Lung (tissue), 11 donors: ENCODE measurements at regions not wholly inside any gene's neighbourhood (a gene's known extent, or its start where the extent isn't known, plus 50 kb on each side); places are given as distances from the start of the nearest gene placed in this dataset.

Experiments
- ATAC-seq: fragments of 200-7000 bp; cut with Tn5 transposase; one replicate; pipeline ENCODE4 v1.9.1; 2020; ENCODE audit warnings: moderate number of reproducible peaks; ENCODE audit not compliant: insufficient read depth, low FRiP score
- DNase-seq, 3 donors: peaks; one replicate each; pipeline ENCODE4 v3.0.0-alpha.2; 2013 to 2017
- H3K27ac ChIP-seq, 2 donors: one replicate each; pipeline ENCODE4 v1.5.1; 2013; ENCODE audit warnings: mild to moderate bottlenecking in 2 of 2, moderate library complexity in 2 of 2, control low read depth in 1 of 2, inconsistent platforms in 1 of 2, low read depth in 1 of 2, low read length in 1 of 2
- H3K27me3 ChIP-seq, 3 donors: one replicate each; pipeline ENCODE4 v1.5.1; 2013; ENCODE audit warnings: low read length in 2 of 3; ENCODE audit not compliant: control insufficient read depth in 3 of 3, insufficient read depth in 3 of 3
- H3K36me3 ChIP-seq, 4 donors: one replicate each; pipeline ENCODE4 v1.5.1; 2013; ENCODE audit warnings: low read length in 4 of 4, mild to moderate bottlenecking in 1 of 4, moderate library complexity in 1 of 4; ENCODE audit not compliant: control insufficient read depth in 4 of 4, insufficient read depth in 4 of 4
- H3K4me1 ChIP-seq, 5 donors: one replicate each; pipeline ENCODE4 v1.5.1; 2013; ENCODE audit warnings: low read length in 5 of 5, mild to moderate bottlenecking in 2 of 5, moderate library complexity in 1 of 5; ENCODE audit not compliant: control insufficient read depth in 5 of 5, insufficient read depth in 5 of 5
- H3K4me3 ChIP-seq: one replicate; pipeline ENCODE4 v1.5.1; 2013; ENCODE audit warnings: mild to moderate bottlenecking, control low read depth, moderate library complexity
- H3K9ac ChIP-seq, 2 donors: one replicate each; pipeline ENCODE4 v1.5.1; 2013; ENCODE audit warnings: low read length in 2 of 2, control low read depth in 1 of 2; ENCODE audit not compliant: insufficient read depth in 1 of 2
- H3K9me3 ChIP-seq, 4 donors: one replicate each; pipeline ENCODE4 v1.5.1; 2013; ENCODE audit warnings: low read length in 3 of 4, mild to moderate bottlenecking in 1 of 4, moderate library complexity in 1 of 4; ENCODE audit not compliant: control insufficient read depth in 4 of 4, insufficient read depth in 3 of 4
- WGBS, 2 donors: extraction: QIAGEN DNeasy Blood & Tissue Kit; methylation state at CpG; one replicate each; pipeline ENCODE4 v1.1.7; 2013; 5-methylcytosine and 5-hydroxymethylcytosine counted together
- TF ChIP-seq, protein P1 (sequence below): IDR thresholded peaks from 2 replicates; pipeline ENCODE4 v1.5.1; 2012; ENCODE audit warnings: mild to moderate bottlenecking; ENCODE audit errors: control extremely low read depth, extremely low read depth
- donor health status: control.
- donor health status: control.
- donor health status: Bipolar disorder and iron deficiency.
- donor health status: healthy.
- donor health status: DM: yes; HTN: yes; CAD: no.

DNA sequence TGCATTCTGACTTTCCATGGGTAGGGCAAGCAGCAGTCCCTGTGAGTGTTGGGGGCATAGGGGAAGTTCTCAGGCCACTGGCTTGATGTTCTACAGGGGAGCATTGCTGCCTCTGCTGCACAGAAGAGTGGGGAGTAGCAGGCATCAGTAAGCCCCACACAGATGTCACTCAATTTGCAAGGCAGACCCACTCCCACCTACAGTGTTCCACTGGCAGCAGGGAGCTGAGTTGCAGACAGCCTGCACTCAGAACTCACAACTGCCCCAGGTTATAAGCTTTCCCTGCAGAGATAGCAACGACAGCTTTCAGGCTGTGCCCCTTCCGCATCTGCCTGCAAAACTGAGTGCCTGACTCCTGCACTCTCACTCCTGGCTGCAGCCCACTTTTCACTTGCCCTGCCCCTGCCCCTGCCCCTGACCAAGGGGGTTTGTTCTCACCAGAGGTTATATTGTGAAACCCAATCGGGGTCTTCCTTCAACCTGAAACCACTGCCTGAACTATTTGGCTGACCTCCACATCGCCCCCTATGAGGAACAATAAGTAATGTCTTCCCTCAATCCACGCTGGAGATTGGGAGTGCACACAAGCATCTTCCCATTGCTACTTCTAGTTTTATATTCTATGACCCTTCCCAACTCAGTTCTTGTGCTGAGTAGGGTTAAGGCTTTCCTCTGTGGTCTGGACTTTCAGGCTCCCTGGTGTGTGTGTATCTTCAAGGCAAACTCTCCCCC, 227.4 kb upstream of the CXorf51B start:
- TF ChIP-seq, protein P1, sequence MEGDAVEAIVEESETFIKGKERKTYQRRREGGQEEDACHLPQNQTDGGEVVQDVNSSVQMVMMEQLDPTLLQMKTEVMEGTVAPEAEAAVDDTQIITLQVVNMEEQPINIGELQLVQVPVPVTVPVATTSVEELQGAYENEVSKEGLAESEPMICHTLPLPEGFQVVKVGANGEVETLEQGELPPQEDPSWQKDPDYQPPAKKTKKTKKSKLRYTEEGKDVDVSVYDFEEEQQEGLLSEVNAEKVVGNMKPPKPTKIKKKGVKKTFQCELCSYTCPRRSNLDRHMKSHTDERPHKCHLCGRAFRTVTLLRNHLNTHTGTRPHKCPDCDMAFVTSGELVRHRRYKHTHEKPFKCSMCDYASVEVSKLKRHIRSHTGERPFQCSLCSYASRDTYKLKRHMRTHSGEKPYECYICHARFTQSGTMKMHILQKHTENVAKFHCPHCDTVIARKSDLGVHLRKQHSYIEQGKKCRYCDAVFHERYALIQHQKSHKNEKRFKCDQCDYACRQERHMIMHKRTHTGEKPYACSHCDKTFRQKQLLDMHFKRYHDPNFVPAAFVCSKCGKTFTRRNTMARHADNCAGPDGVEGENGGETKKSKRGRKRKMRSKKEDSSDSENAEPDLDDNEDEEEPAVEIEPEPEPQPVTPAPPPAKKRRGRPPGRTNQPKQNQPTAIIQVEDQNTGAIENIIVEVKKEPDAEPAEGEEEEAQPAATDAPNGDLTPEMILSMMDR: no peak
- 57 to 89% methylated on average over 5 of the region's 5 CpGs for WGBS, 2 donors
- Histone ChIP-seq H3K27me3 (no peaks in the 10 kb centered on the region), H3K9me3 (peaks cover 0 to 9% (median 0%) of the 10 kb centered on the region in 4 donors), H3K4me3 (no peak overlapping the region), H3K27ac (no peak overlapping the region), H3K9ac (no peak overlapping the region), H3K4me1 (no peaks in the 10 kb centered on the region), H3K36me3 (no peaks in the 10 kb centered on the region)
- DNase-seq (no peak), ATAC-seq (no peak)

DNA sequence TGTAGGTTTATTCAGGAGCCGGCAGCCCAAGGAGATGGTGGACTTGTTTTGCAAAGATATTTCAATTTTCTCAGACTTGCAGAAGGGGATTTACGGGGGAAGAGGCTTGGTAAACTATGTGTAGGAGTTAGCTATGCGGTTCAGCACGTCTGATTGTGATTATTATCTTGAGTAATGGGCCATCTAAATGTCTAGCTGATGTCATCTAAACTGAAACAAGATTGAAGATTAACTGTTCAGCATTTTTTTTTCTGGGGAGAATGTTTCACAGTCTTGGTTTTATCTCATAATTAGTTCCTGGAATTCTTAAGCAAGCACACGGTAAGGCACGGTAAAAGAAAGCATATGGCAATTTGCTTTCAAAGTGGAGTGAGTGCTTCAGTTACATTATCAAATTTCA, 207.3 kb upstream of the CXorf51B start:
- Histone ChIP-seq H3K4me1 (no peaks in the 10 kb centered on the region), H3K36me3 (no peaks in the 10 kb centered on the region), H3K9me3 (peaks cover 0 to 5% (median 0%) of the 10 kb centered on the region in 4 donors), H3K9ac (no peak overlapping the region), H3K27me3 (no peaks in the 10 kb centered on the region), H3K4me3 (no peak overlapping the region), H3K27ac (no peak overlapping the region)
- 53 to 77% methylated on average over 6 of the region's 6 CpGs for WGBS, 2 donors
- TF ChIP-seq, protein P1: no peak
- ATAC-seq (no peak), DNase-seq (no peak)

DNA sequence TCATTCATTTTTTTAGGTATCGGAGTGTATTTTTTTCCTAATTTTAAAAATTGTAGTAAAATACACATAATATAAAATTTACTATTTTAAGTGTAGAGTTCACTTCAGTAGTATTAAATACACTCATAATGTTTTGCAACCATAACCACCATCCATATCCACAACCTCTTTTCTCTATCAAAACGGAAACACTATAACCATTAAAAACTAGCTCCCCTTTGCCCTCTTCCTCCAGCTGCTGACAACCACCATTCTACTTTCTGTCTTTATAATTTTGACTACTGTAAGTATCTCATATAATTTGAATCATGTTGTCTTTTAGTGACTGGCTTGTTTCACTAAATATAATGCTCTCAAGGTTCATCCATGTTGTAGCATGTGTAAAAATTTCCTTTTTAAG, 205.4 kb upstream of the CXorf51B start:
- no peak for DNase-seq
- Histone ChIP-seq H3K27me3 (no peaks in the 10 kb centered on the region), H3K9me3 (peaks cover 0 to 5% (median 0%) of the 10 kb centered on the region in 4 donors), H3K9ac (no peak overlapping the region), H3K27ac (no peak overlapping the region), H3K36me3 (no peaks in the 10 kb centered on the region), H3K4me1 (no peaks in the 10 kb centered on the region), H3K4me3 (no peak overlapping the region)
- WGBS, 2 donors: 85 to 91% methylated on average over 2 of the region's 2 CpGs
- no peak for ATAC-seq
- TF ChIP-seq, protein P1: no peak
